NCI-H1105 (cell line): ENCODE measurements at regions not wholly inside any gene's neighbourhood (a gene's known extent, or its start where the extent isn't known, plus 50 kb on each side); places are given as distances from the start of the nearest gene placed in this dataset.

Source experiments
- DNase-seq: peaks from one replicate; lab custom pipeline; 2025; lab: John Stamatoyannopoulos, UW

GRCh38 chr5:59959330-59959729 lies 65.8 kb upstream of the PDE4D start:
- DNase-seq = no peak

DNA sequence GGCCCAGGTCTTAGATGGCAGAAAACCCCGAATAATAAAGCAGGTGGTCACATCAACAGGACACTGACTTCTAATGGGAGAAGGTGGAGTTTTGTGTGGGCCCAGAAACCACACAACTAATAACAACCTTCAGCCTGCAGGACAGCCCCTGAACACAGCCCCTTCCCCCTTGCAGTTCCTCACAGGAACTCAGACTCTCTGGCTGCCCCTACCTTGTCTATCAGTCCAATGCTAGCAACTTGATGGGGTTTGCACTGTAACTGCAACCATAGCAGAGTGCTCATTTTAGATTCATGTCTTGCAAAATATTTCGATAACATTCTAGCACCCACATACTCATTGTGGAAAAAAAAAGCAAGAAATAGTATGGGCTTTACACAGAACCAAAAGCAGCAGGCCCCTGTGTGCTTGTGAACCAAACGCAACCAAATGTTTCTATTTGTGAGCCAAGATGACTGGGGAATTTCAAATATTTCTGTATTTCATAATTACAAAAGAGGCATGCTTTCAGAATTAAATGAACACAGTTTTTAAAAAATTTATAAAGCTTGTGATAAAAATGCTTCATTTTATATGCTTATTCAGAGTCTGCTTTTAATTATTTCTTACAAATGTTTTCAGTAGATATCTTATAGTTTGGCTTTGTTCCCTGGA lies 62.7 kb upstream of the PDE4D start:
- DNase-seq = no peak

- no peak for DNase-seq
Measured at GRCh38 chr5:59955241-59955640, 61.7 kb upstream of the PDE4D start.

DNA sequence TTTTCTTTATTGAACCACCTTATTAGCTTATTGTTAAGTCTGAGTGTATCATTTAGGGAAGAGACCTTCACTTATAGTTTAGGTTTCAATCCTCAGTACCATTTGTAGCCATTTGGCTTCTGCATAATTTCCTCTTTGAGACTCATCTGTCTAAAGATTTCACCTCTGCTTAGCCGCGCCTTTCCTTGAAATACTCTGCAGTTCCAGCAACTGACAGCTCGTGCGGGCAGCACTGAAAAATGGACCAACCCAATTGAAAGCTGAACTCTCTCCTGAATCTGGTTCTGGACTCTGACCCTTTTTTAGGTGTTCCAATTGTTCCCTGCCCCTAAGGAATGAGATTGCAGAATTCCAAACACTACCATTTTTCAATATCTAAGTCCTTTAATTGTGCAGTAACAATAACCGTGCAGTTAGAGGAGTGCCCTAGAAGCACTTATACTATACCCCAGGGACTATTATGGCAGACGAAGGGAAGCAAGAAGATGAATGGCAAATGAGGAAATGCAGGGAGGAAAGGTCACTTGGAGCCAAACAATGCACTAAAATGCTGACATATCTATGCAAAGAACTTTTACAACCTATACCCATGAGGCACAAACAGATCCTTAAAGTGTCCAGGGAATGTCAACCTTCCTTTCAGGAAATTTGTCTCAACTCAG lies 50.1 kb upstream of the PDE4D start:
- no peak for DNase-seq
